ENCODE measurements at regions not wholly inside any gene's neighbourhood (a gene's known extent, or its start where the extent isn't known, plus 50 kb on each side); places are given as distances from the start of the nearest gene placed in this dataset.

- no peak overlapping the region for H3K27ac ChIP-seq
- TF ChIP-seq ZFX (IDR thresholded peaks at IDR 0.05; ENCODE audit: borderline replicate concordance) = no peak
- no peak for TF ChIP-seq CTCF (IDR thresholded peaks at IDR 0.05)
These were observed 151.8 kb downstream of the NRN1 start for GRCh38 chr6:5854899-5855298.

- H3K27ac ChIP-seq = no peak overlapping the region
These were observed 155.4 kb downstream of the NRN1 start for GRCh38 chr6:5851261-5851757.

GRCh38 chr6:5850848-5851255, 155.9 kb downstream of the NRN1 start:
- no peak overlapping the region for H3K27ac ChIP-seq
- no peak for TF ChIP-seq CTCF (IDR thresholded peaks at IDR 0.05)
- no peak for TF ChIP-seq ZFX (IDR thresholded peaks at IDR 0.05; ENCODE audit: borderline replicate concordance)

More at GRCh38 chr6:5851261-5851757, 155.4 kb downstream of the NRN1 start:
- TF ChIP-seq ZFX (IDR thresholded peaks at IDR 0.05; ENCODE audit: borderline replicate concordance) = no peak
- no peak for TF ChIP-seq CTCF (IDR thresholded peaks at IDR 0.05)

- TF ChIP-seq CTCF (IDR thresholded peaks at IDR 0.05) (no peak), ZFX (IDR thresholded peaks at IDR 0.05; ENCODE audit: borderline replicate concordance) (no peak)
- H3K27ac ChIP-seq = no peak overlapping the region
These were observed 159.8 kb downstream of the NRN1 start for GRCh38 chr6:5846889-5847288.

GRCh38 chr6:5846335-5846734, 160.4 kb downstream of the NRN1 start:
- TF ChIP-seq ZFX (IDR thresholded peaks at IDR 0.05; ENCODE audit: borderline replicate concordance) = no peak
- no peak for TF ChIP-seq CTCF (IDR thresholded peaks at IDR 0.05)

GRCh38 chr6:5843078-5843477, 163.6 kb downstream of the NRN1 start:
- no peak overlapping the region for H3K27ac ChIP-seq
- TF ChIP-seq CTCF (IDR thresholded peaks at IDR 0.05) (no peak), ZFX (IDR thresholded peaks at IDR 0.05; ENCODE audit: borderline replicate concordance) (no peak)

More at GRCh38 chr6:5846335-5846734, 160.4 kb downstream of the NRN1 start:
- H3K27ac ChIP-seq = no peak overlapping the region

- TF ChIP-seq ZFX (IDR thresholded peaks at IDR 0.05; ENCODE audit: borderline replicate concordance) (no peak), CTCF (IDR thresholded peaks at IDR 0.05) (no peak)
- no peak overlapping the region for H3K27ac ChIP-seq
These were observed 165.9 kb downstream of the NRN1 start for GRCh38 chr6:5840734-5841390.

All from 22Rv1 (cell line).